Glutamatergic neuron (in vitro differentiated cells): ENCODE measurements at regions not wholly inside any gene's neighbourhood (a gene's known extent, or its start where the extent isn't known, plus 50 kb on each side); places are given as distances from the start of the nearest gene placed in this dataset.

Experiments used
- DNase-seq: peaks from one replicate; pipeline ENCODE4 v3.0.0; 2022
- H3K27ac Mint-ChIP-seq: one replicate; pipeline ENCODE4 v1.8.0; 2020; ENCODE audit warnings: mild to moderate bottlenecking, mixed read lengths, inconsistent platforms; ENCODE audit not compliant: unreplicated experiment
- H3K27me3 Mint-ChIP-seq: one replicate; pipeline ENCODE4 v1.8.0; 2020; ENCODE audit warnings: mild to moderate bottlenecking, moderate library complexity, mixed read lengths, inconsistent platforms; ENCODE audit not compliant: unreplicated experiment
- H3K36me3 Mint-ChIP-seq: one replicate; pipeline ENCODE4 v1.8.0; 2020; ENCODE audit warnings: mild to moderate bottlenecking, mixed read lengths, inconsistent platforms; ENCODE audit not compliant: unreplicated experiment
- H3K4me1 Mint-ChIP-seq: one replicate; pipeline ENCODE4 v1.8.0; 2020; ENCODE audit warnings: mild to moderate bottlenecking, low read depth, mixed read lengths, inconsistent platforms; ENCODE audit not compliant: unreplicated experiment
- H3K4me3 Mint-ChIP-seq: one replicate; pipeline ENCODE4 v1.8.0; 2020; ENCODE audit warnings: mild to moderate bottlenecking, mixed read lengths, inconsistent platforms; ENCODE audit not compliant: unreplicated experiment
- H3K9me3 Mint-ChIP-seq: one replicate; pipeline ENCODE4 v1.8.0; 2020; ENCODE audit warnings: mild to moderate bottlenecking, moderate library complexity, mixed read lengths, inconsistent platforms; ENCODE audit not compliant: unreplicated experiment
- CTCF ChIP-seq: fragments of 200-600 bp; sonication (generic); IDR thresholded peaks from one replicate; pipeline ENCODE4 v1.5.0; 2021; ENCODE audit not compliant: partially characterized antibody, unreplicated experiment

DNA sequence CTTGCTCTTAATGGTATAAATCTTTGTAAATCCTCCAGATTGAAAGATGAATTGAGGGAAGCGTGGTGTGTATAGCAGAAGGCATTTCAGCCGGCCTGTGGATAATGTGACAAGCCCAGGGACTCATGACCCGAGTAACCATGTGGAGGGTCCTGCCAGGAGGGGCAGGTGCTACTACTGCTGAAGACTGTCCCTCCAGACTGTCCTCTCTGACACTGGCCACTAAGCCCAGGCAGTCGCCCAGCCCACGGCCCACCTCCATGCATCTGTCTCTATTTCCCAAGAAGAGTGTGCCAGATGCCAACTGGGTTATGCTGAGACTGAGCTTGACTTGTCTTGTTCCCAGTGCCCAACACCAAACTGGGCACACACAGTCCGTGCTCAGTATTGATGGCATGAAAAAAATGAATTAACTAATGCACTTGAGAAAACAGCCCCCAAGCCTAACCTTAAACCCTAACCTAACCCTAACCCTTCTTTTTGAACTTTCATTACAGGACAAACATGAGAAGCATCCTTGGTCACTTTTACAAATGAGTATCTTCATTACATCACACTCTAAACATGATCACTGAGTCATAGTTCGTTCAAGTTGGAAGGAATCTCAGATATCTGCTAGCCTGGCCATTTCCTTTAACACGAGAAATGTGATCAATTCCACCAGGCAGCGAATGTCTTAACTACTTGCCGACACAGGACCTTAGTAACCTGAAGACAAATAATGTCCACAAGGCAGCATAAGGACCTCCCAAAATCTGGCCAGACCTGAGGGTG lies 182.2 kb upstream of the RREB1 start:
- DNase-seq: no peak
- no peak for TF ChIP-seq CTCF
- peaks cover 7% of the 10 kb centered on the region for H3K27me3 Mint-ChIP-seq
- peaks cover 3% of the 10 kb centered on the region for H3K9me3 Mint-ChIP-seq
- no peak overlapping the region for H3K4me3 Mint-ChIP-seq
- peaks cover 6% of the 10 kb centered on the region for H3K36me3 Mint-ChIP-seq
- H3K27ac Mint-ChIP-seq: no peak overlapping the region
- no peaks in the 10 kb centered on the region for H3K4me1 Mint-ChIP-seq

DNA sequence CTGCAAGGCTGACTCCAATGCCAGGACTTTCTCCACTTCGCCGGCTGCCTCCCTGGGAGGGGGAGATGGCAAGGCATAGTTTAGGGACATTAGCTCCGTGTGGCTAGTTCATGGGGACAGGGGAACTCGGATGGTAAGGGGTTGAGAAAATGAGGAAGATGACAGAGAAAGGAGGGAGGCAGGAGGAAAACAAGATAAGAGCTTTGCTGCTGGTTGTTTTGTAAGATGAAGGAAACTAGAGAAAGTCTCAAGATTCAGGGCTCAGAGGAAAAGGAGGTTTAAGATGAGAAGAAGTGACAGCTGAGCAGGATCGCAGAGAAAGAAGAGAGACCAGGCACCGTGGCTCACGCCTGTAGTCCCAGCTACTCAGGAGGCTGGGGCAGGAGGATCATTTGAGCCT lies 180.9 kb upstream of the RREB1 start:
- peaks cover 3% of the 10 kb centered on the region for H3K9me3 Mint-ChIP-seq

DNA sequence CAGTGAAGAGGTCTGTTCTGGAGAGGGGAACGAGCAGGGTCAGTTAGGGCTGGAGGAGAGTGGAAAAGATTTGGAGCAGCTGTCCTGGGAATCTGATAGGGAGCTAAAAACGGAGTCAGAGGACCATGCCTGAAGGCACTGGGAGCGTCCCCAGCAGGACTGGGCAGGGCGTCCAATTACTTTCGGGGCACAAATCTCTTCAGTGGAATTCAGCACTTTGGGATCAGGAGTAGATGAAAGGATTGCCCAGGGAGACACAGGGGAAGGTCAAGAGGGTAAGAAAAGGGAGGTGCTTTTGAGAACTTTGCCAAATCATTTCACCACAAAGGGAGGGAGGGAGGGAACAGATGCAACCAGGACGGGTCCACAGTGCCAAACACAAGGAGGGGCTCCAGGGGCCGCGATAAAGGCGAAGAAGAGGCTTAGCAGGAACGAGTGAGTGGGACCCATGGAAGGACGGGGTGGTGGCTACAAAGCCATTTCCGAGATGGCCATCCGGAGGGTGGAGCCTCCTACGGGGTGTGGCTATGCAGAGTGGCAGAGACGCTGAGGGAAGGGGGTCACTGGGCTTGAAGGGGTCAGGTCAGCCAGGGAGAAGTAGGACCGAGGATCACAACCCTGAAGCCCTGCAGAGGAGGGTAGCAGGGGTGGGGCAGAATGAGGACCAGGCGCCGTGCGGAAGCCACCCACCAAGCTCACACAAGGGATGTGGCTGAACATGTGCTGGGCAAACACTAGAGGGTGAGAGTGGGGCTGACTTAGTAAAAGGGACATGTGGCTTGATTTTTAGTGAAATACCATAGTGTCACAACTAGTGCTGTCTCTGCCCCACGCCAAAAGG lies 180.0 kb upstream of the RREB1 start:
- peaks cover 6% of the 10 kb centered on the region for H3K36me3 Mint-ChIP-seq
- peaks cover 4% of the 10 kb centered on the region for H3K9me3 Mint-ChIP-seq
- DNase-seq: no peak
- H3K27ac Mint-ChIP-seq: no peak overlapping the region
- no peak overlapping the region for H3K4me3 Mint-ChIP-seq
- peaks cover 7% of the 10 kb centered on the region for H3K27me3 Mint-ChIP-seq
- TF ChIP-seq CTCF: no peak
- peaks cover 10% of the 10 kb centered on the region for H3K4me1 Mint-ChIP-seq

More for the DNA sequence above, 180.9 kb upstream of the RREB1 start:
- TF ChIP-seq CTCF: no peak
- no peak for DNase-seq
- H3K27me3 Mint-ChIP-seq: peaks cover 7% of the 10 kb centered on the region
- H3K27ac Mint-ChIP-seq: no peak overlapping the region
- H3K36me3 Mint-ChIP-seq: peaks cover 6% of the 10 kb centered on the region
- H3K4me1 Mint-ChIP-seq: peaks cover 7% of the 10 kb centered on the region
- H3K4me3 Mint-ChIP-seq: no peak overlapping the region

DNA sequence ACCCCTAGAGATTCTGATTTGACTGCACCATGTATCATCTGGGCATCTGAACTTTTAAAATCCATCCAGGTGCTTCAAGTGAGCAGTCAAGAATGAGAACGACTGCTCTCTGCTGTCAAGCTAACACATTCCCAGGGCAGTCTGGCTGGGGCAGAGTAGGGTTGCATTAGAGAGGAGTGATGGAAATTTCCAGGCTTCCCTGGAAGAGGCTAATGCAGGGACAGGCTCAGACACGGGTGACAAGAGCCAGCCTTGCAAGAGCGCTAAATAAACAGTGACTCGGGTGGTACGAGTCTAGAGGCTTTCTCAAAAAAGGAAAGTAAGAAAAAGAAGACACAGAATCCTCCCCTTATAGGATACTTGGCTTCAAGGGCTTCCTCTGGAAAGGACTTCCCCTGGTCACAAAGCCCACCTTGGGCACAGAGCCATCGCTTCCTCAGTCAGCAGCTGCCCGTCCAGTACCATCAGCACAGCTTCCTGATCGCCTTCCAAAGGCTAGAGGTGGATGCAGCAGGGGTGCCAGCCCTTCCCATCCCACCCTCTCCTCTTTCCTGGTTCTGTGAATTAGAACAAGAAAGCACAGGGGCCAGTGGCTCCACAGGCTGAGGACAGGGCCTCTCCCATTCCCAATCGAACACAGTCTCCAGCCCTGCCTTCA lies 177.4 kb upstream of the RREB1 start:
- H3K36me3 Mint-ChIP-seq: peaks cover 6% of the 10 kb centered on the region
- no peak overlapping the region for H3K4me3 Mint-ChIP-seq
- peaks cover 4% of the 10 kb centered on the region for H3K9me3 Mint-ChIP-seq
- H3K27ac Mint-ChIP-seq: no peak overlapping the region
- no peak for TF ChIP-seq CTCF
- peaks cover 6% of the 10 kb centered on the region for H3K27me3 Mint-ChIP-seq
- peaks cover 10% of the 10 kb centered on the region for H3K4me1 Mint-ChIP-seq
- no peak for DNase-seq
